ENCODE measurements at regions not wholly inside any gene's neighbourhood (a gene's known extent, or its start where the extent isn't known, plus 50 kb on each side); places are given as distances from the start of the nearest gene placed in this dataset.

DNA sequence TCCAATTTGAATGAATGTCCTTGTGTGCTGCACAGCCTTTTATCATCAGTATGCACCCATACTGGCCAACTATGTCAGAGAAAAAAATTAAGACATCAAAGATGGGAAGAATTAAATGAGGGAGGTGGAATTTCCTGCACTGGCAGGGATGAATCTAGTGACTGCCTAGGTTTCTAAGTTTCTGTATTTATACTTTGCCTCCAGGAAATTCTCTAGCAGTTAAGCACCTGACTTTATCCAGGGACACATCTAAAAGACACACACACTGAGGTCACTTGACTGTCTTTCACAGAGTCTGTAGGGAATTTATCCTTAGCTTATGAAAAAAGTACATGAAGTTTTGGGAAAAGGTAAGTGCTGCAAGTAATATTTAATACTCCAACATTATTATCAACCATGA lies 636.5 kb upstream of the PTCHD4 start:
- TF ChIP-seq, protein P1, sequence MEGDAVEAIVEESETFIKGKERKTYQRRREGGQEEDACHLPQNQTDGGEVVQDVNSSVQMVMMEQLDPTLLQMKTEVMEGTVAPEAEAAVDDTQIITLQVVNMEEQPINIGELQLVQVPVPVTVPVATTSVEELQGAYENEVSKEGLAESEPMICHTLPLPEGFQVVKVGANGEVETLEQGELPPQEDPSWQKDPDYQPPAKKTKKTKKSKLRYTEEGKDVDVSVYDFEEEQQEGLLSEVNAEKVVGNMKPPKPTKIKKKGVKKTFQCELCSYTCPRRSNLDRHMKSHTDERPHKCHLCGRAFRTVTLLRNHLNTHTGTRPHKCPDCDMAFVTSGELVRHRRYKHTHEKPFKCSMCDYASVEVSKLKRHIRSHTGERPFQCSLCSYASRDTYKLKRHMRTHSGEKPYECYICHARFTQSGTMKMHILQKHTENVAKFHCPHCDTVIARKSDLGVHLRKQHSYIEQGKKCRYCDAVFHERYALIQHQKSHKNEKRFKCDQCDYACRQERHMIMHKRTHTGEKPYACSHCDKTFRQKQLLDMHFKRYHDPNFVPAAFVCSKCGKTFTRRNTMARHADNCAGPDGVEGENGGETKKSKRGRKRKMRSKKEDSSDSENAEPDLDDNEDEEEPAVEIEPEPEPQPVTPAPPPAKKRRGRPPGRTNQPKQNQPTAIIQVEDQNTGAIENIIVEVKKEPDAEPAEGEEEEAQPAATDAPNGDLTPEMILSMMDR (IDR thresholded peaks at IDR 0.05; ENCODE audit: insufficient read depth, low read length, poor library complexity, severe bottlenecking), result no peak
- Histone ChIP-seq H3K27me3 (replicated peaks; ENCODE audit: control insufficient read depth, insufficient read depth, low read length) (no peaks in the 10 kb centered on the region), H3K36me3 (ENCODE audit: control insufficient read depth, insufficient read depth, low read length) (no peaks in the 10 kb centered on the region), H3K4me3 (replicated peaks; ENCODE audit: low read depth, low read length) (no peak overlapping the region)
- no peak for DNase-seq (ENCODE audit: extremely low read depth, insufficient read length)

DNA sequence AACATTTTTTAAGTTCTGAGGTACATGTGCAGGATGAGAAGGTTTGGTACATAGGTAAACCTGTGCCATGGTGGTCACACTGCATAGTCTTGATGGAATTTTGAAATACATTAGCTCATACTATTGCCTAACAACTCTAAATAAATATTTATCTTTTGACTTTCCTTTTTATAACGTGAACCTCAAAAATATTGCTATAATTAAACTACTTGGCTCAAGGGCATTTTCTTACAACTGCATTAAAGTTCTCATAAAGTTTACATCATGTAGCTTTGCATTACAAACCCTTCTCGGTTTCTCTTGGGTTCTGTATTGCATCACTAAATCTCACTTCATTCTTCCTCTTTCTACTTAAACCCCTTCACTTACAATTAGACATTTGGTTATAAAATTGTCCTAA lies 636.0 kb upstream of the PTCHD4 start:
- no peaks in the 10 kb centered on the region for H3K36me3 ChIP-seq (ENCODE audit: control insufficient read depth, insufficient read depth, low read length)
- H3K4me3 ChIP-seq (replicated peaks; ENCODE audit: low read depth, low read length), result no peak overlapping the region
- TF ChIP-seq, protein P1 (IDR thresholded peaks at IDR 0.05; ENCODE audit: insufficient read depth, low read length, poor library complexity, severe bottlenecking), result no peak
- H3K27me3 ChIP-seq (replicated peaks; ENCODE audit: control insufficient read depth, insufficient read depth, low read length), result no peaks in the 10 kb centered on the region
- DNase-seq (ENCODE audit: extremely low read depth, insufficient read length), result no peak

DNA sequence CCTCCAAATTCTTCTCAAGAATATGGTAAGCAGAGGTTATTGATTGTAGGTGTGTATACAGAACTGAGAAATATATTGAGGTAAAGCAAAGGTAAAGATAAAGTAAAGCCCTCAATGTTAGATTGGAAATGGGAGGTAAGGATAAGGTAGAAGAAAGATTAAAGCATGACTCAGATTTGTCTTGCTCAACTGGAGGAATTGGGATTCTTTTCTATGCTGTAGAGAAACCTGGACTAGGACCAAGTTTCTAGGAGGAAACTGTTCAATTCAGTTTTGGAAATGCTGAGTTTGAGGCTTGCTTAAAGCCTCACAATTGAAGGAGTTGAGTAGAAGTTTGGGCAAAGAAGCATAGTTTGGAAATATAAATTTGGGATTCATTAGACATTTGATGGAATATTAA lies 634.0 kb upstream of the PTCHD4 start:
- TF ChIP-seq, protein P1 (IDR thresholded peaks at IDR 0.05; ENCODE audit: insufficient read depth, low read length, poor library complexity, severe bottlenecking), result no peak
- H3K4me3 ChIP-seq (replicated peaks; ENCODE audit: low read depth, low read length), result no peak overlapping the region
- H3K36me3 ChIP-seq (ENCODE audit: control insufficient read depth, insufficient read depth, low read length), result no peaks in the 10 kb centered on the region
- no peak for DNase-seq (ENCODE audit: extremely low read depth, insufficient read length)
- H3K27me3 ChIP-seq (replicated peaks; ENCODE audit: control insufficient read depth, insufficient read depth, low read length), result no peaks in the 10 kb centered on the region

DNA sequence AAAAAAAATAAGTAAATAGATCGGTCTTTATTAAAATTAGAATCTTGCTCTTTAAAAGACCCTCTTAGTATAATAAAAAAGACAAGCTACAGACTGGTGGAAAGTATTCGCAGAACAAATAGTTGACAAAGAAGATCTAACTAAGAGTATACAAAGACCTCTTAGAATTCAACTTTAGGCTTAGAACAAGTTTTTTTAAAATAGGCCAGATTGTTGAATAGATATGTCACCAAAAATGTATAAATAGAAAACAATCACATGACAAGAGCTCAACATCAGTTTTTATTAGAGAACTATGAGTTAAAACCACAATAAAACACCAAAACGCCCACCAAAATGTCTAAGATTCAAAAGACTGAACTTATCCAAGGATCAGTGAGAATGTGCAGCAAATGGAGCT lies 632.7 kb upstream of the PTCHD4 start:
- TF ChIP-seq, protein P1 (IDR thresholded peaks at IDR 0.05; ENCODE audit: insufficient read depth, low read length, poor library complexity, severe bottlenecking), result no peak
- Histone ChIP-seq H3K4me3 (replicated peaks; ENCODE audit: low read depth, low read length) (no peak overlapping the region), H3K27me3 (replicated peaks; ENCODE audit: control insufficient read depth, insufficient read depth, low read length) (no peaks in the 10 kb centered on the region), H3K36me3 (ENCODE audit: control insufficient read depth, insufficient read depth, low read length) (no peaks in the 10 kb centered on the region)
- DNase-seq (ENCODE audit: extremely low read depth, insufficient read length), result no peak

DNA sequence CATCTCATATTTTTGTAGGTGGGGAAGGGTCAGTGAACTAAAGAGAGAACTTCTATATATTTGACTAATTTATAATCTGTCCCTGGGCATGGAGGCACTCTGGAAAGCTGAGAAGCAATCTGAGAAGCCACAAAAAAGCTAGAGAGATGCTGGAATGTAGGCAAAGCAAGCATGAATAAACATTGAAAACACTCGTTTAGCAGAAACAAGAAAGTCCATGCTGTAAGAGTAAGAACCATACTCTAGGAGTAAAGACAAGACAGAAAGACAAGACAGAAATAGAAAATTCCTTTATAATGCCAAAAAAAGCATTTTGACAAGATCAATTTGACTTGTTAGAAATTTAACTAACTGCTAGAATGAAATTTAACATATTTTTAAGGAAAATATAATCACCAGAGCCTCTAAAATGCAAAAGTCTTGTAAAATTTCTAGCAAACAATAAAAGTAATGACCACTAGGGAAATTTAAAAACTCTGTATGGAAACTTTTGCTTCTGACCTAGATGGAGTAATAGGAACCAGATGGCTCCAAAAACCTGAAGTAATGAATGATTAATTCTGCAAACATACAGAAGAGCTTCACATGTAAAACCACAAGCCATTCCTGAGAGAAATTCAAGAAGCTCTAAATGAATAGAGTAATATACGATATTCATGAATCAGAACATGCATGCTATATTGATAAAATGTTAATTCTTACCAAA lies 625.7 kb upstream of the PTCHD4 start:
- Histone ChIP-seq H3K27me3 (replicated peaks; ENCODE audit: control insufficient read depth, insufficient read depth, low read length) (no peaks in the 10 kb centered on the region), H3K36me3 (ENCODE audit: control insufficient read depth, insufficient read depth, low read length) (no peaks in the 10 kb centered on the region), H3K4me3 (replicated peaks; ENCODE audit: low read depth, low read length) (no peak overlapping the region)
- TF ChIP-seq, protein P1 (IDR thresholded peaks at IDR 0.05; ENCODE audit: insufficient read depth, low read length, poor library complexity, severe bottlenecking), result no peak
- no peak for DNase-seq (ENCODE audit: extremely low read depth, insufficient read length)

DNA sequence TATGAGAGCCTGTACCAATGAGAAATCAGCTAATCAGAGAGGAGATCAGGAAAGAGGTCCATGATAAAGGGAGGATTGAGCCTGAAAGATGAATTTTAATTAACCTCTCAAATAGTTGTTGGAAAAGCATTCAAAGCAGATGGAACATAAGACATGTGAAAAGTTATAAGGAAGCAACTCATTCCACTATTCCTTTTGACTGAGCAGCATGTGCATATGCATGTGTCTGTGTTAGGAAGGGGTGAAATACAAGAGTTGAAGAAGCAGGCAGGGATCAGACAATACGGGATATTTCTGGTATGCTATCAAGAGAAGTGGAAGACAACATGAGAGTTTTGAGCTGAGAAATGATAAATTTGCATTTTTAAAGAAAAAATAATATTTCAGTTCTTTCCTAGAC lies 624.8 kb upstream of the PTCHD4 start:
- Histone ChIP-seq H3K4me3 (replicated peaks; ENCODE audit: low read depth, low read length) (no peak overlapping the region), H3K36me3 (ENCODE audit: control insufficient read depth, insufficient read depth, low read length) (no peaks in the 10 kb centered on the region)
- TF ChIP-seq, protein P1 (IDR thresholded peaks at IDR 0.05; ENCODE audit: insufficient read depth, low read length, poor library complexity, severe bottlenecking), result no peak

More for the DNA sequence above, 624.8 kb upstream of the PTCHD4 start:
- no peak for DNase-seq (ENCODE audit: extremely low read depth, insufficient read length)
- no peaks in the 10 kb centered on the region for H3K27me3 ChIP-seq (replicated peaks; ENCODE audit: control insufficient read depth, insufficient read depth, low read length)
